ENCODE measurements at regions not wholly inside any gene's neighbourhood (a gene's known extent, or its start where the extent isn't known, plus 50 kb on each side); places are given as distances from the start of the nearest gene placed in this dataset.

GRCh38 chr2:228697456-228697855 lies 516.0 kb upstream of the SPHKAP start:
- Histone ChIP-seq H3K27ac (no peak overlapping the region), H3K4me1 (no peaks in the 10 kb centered on the region), H3K36me3 (replicated peaks in 1 of 2; ENCODE audit: insufficient read depth in 1 of 2, low read depth in 2 of 2) (no peaks in the 10 kb centered on the region), H3K27me3 (no peaks in the 10 kb centered on the region), H3K4me3 (no peak overlapping the region), H3K9me3 (no peaks in the 10 kb centered on the region)
- DNase-seq (no peak), ATAC-seq (no peak)
- intact Hi-C loops (cut with DNase I), result no loop called here
- 61 to 65% methylated on average over 3 of the region's 3 CpGs for WGBS, 2 donors
- no peak for TF ChIP-seq CTCF (IDR thresholded peaks at IDR 0.05)
- no peak for TF ChIP-seq POLR2A (IDR thresholded peaks at IDR 0.05)

- Histone ChIP-seq H3K4me3 (no peak overlapping the region), H3K27ac (no peak overlapping the region), H3K4me1 (no peaks in the 10 kb centered on the region), H3K9me3 (no peaks in the 10 kb centered on the region), H3K27me3 (no peaks in the 10 kb centered on the region), H3K36me3 (replicated peaks in 1 of 2; ENCODE audit: insufficient read depth in 1 of 2, low read depth in 2 of 2) (no peaks in the 10 kb centered on the region)
- intact Hi-C loops (cut with DNase I), result no loop called here
- 75 to 83% methylated on average over 4 to 7 of the region's 7 CpGs for WGBS, 2 donors
- no peak for DNase-seq
- no peak for ATAC-seq
- TF ChIP-seq POLR2A (IDR thresholded peaks at IDR 0.05) (no peak), CTCF (IDR thresholded peaks at IDR 0.05) (no peak)
Measured at GRCh38 chr2:228690681-228691080, 509.2 kb upstream of the SPHKAP start.

- no peak overlapping the region for H3K4me3 ChIP-seq
- H3K27me3 ChIP-seq, result no peaks in the 10 kb centered on the region
- no peaks in the 10 kb centered on the region for H3K36me3 ChIP-seq (replicated peaks in 1 of 2; ENCODE audit: insufficient read depth in 1 of 2, low read depth in 2 of 2)
- DNase-seq (no peak), ATAC-seq (no peak)
- no peak overlapping the region for H3K27ac ChIP-seq
- TF ChIP-seq CTCF (IDR thresholded peaks at IDR 0.05) (no peak), POLR2A (IDR thresholded peaks at IDR 0.05) (no peak)
- no peaks in the 10 kb centered on the region for H3K4me1 ChIP-seq
- no peaks in the 10 kb centered on the region for H3K9me3 ChIP-seq
- intact Hi-C loops (cut with DNase I), result no loop called here
- WGBS, 2 donors, result 12 to 35% methylated on average over 7 of the region's 7 CpGs
Measured at GRCh38 chr2:228689053-228689452, 507.6 kb upstream of the SPHKAP start.

GRCh38 chr2:228688007-228688645 lies 506.6 kb upstream of the SPHKAP start:
- Histone ChIP-seq H3K9me3 (no peaks in the 10 kb centered on the region), H3K27me3 (no peaks in the 10 kb centered on the region), H3K36me3 (replicated peaks in 1 of 2; ENCODE audit: insufficient read depth in 1 of 2, low read depth in 2 of 2) (no peaks in the 10 kb centered on the region), H3K4me1 (no peaks in the 10 kb centered on the region), H3K27ac (no peak overlapping the region), H3K4me3 (no peak overlapping the region)
- DNase-seq (no peak), ATAC-seq (no peak)
- no peak for TF ChIP-seq CTCF (IDR thresholded peaks at IDR 0.05)
- TF ChIP-seq POLR2A (IDR thresholded peaks at IDR 0.05), result no peak
- intact Hi-C loops (cut with DNase I), result no loop called here
- WGBS, 2 donors, result 64 to 66% methylated on average over 5 of the region's 5 CpGs

- DNase-seq (no peak), ATAC-seq (no peak)
- no peaks in the 10 kb centered on the region for H3K4me1 ChIP-seq
- no peak overlapping the region for H3K27ac ChIP-seq
- 29 to 40% methylated on average over 1 of the region's 1 CpG for WGBS, 2 donors
- no peak for TF ChIP-seq CTCF (IDR thresholded peaks at IDR 0.05)
- intact Hi-C loops (cut with DNase I), result no loop called here
- H3K4me3 ChIP-seq, result no peak overlapping the region
- no peaks in the 10 kb centered on the region for H3K9me3 ChIP-seq
- no peaks in the 10 kb centered on the region for H3K36me3 ChIP-seq (replicated peaks in 1 of 2; ENCODE audit: insufficient read depth in 1 of 2, low read depth in 2 of 2)
- H3K27me3 ChIP-seq, result no peaks in the 10 kb centered on the region
Measured at GRCh38 chr2:228681979-228682378, 500.5 kb upstream of the SPHKAP start.

Measured in body of pancreas (tissue), 4 donors.